Tongue (tissue), 1 donor: ENCODE measurements at regions not wholly inside any gene's neighbourhood (a gene's known extent, or its start where the extent isn't known, plus 50 kb on each side); places are given as distances from the start of the nearest gene placed in this dataset.

Experiments used
- DNase-seq: peaks from one replicate; pipeline ENCODE4 v3.0.0-alpha.2; 2015

DNA sequence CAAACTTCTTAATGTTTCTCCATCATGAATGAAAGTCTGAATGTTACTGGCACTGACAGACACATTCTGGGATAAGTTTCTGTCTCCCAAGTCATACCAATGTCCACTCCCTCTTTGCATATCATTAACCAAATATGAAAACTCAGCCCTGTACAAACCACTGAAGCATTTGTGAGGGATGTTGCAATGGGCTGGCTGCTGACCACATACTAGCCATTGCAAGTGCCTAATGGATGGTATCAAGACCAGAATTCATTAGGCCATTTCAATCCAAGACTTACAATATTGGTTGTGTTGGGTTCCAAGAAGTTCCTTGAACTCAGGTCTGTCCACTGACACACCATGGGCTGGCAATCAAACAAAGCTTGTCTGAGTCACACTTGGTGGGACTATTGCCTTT, 73.8 kb downstream of the CBLN2 start:
- no peak for DNase-seq

DNA sequence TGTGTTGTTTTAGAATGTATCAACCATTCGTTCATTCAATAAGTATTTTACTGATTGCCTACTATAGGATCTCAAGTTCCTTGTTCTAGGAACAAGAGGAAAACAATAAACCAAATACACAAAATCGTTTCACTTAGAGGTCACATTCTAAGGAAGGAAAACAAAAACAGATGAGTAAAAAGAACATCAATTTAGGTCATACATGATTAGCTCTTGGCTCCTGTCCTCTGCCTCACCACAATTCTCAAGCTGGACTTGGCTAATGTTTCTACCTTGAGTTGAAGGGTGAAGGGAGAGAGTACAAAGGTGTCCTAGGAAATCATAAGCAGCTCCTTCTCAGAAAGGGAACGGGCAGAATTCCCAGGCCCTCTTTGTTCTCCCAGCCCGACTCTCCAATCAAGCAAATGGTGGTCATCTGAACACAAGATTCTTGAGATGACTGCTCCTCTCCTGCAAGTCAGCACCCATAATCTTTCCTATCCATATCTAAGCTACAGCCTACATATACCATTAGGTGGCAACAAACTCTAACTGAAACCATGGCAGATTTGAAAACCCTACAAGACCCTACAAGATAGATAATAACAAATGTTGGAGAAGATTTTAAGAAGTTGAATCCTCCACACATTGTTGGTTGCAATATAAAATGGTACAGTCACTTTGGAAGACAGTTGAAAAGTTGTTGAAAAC, 76.0 kb downstream of the CBLN2 start:
- DNase-seq, result no peak

DNA sequence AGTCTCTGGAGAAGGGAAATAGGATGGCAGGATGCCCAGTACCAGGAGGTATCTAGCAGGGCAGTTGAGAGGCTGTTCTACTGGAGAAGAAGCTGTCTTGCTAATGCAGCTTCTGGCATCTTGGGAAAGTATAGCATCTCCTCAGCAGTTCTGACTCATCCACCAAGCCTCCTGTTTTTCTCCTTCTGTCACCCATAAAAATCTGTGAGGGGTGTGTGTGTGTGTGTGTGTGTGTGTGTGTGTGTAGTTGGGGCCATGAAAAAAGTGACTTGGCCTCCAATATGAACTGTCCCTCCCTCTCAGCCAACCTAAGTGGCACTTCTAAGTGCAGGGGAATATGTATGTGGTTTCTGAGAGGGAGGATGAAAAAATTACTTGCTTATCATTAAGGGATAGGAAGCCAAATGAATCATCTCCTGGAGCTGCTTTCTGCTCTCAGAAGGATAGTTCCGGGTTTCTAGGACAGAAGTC, 83.9 kb downstream of the CBLN2 start:
- no peak for DNase-seq

DNA sequence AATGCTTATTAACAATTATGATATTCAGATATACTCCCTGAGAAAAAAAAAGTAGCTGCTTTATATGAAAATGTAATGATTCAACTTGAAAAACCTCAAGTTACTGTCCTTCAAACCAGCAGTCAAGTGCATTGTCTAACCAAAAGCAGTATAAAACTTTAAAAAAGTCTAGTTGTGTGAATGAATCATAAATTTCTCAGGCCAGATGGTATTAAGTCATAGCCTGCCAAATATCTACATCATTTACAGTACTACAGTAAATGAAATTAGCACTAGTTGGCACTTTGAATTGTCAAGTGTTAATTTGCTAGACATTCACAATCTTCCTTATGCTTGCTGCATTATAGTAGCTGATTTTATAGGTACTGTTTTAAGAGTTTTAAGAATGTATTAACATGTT, 85.9 kb downstream of the CBLN2 start:
- no peak for DNase-seq

DNA sequence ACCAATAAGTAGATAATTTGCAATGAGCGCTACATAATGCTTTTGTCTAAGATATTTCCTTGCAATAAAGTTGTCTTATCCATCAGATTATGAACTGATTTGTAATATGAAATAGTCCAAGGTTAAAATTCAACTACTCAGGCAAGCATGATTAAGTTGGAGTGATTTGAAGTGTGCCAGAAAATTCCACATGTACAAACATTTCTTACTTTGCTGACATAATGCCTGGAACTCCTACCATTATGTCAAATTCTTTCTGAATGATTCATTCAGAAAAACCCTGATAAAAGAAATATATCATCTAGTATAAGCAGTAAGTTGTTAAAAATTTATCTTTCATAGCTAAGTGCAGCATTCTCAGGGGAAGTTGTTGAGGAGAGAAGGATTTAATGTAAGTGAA, 87.3 kb downstream of the CBLN2 start:
- no peak for DNase-seq

DNA sequence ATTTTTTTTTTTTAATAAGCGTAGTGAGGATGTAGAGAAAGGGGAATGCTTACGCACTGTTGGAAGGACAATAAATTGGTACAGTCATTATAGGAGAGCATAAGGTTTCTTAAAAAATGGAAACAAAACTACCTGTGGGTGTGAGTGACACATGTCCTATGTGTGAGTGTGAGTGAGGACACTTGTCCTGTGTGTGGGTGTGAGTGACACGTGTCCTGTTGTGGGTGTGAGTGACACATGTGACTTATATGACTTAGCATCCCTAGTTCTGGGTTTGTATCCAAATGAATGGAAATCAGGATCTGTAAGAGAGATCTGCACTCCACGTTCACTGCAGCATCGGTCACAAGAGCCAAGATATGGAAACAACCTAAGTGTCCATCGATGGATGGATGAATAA, 91.8 kb downstream of the CBLN2 start:
- no peak for DNase-seq

DNA sequence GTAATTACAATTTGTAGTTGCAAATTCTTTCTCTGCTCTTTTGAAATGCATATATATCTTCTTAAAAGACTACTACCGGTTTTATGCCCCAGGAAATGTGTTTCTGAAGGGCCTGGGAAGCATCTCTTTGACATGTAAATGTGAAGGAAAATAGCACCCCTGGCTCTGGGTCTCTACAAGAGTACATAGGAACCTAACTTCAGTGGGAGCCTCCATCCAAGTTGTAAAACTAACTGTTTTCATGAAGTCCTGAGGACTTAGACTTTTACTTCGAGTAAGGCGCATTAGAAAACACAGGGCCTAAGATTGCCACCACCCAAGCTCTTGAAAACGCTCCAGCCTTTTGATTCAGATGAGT, 99.4 kb downstream of the CBLN2 start:
- no peak for DNase-seq

DNA sequence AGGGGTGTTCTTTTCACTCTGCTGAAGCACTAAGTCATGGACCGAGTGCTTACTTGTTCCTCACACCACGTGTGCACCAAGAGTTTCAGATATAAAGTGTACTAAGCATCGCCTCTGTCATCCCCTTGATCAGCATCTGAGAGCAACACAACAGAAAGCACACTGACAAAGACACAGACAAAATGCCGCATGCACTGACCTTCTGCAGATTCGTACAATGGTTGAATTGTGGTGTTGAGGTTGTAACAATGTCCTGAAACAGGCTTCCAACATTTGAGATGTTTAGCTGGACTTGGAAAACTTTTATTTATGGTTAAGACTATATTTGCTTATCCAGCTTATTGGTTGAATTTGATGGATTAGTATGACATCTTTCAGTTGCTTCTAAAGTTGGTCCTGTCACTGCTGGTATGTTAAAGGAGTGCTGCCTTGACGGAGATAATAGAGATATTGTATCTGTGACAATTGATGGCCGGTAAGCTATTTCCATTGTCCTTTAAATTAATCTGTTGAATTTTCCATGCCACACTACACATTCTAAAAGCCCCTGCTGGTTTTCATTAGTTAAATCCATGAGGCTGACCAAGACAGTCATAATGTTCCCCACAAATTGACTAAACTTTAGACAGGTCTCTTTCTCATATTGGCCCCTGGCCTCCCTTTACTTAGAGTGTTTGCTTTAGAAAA, 99.9 kb downstream of the CBLN2 start:
- no peak for DNase-seq

DNA sequence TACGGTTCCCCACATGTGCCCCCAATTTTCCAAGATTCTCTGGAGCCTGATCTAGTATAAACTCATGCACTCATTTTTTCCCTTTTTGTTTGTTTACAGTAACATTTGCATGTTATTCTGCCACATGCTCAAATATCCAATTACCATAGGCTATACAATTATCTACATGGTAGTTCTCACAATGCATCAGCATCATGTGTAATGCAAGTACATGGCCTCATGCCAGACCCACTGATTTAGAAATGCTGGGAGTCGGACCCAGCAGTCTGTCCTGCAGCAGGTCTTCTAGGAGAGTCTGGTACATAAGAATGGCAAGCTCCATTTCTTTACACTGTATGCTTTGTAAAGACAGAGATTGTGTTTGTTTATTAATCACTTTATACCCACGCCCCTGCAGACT, 107.7 kb downstream of the CBLN2 start:
- peak; percentile 11 for DNase-seq

DNA sequence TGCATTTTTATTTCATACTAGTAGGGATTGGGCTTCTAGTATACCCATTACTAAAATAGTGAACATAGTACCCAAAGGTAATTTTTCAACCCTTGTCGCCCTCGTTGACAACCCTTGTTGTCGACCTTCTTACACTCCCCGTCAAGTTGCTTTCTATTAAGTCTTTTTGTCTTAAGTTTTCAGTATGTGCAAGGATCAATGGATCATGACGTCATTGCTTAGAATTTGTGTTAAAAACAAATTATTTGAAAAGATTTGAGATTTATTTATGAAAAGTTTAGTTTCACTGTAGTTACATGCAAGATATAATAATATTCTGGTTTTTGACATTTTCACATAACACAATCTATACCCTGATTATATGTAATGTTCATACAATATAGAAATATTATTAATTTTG, 110.4 kb downstream of the CBLN2 start:
- no peak for DNase-seq

DNA sequence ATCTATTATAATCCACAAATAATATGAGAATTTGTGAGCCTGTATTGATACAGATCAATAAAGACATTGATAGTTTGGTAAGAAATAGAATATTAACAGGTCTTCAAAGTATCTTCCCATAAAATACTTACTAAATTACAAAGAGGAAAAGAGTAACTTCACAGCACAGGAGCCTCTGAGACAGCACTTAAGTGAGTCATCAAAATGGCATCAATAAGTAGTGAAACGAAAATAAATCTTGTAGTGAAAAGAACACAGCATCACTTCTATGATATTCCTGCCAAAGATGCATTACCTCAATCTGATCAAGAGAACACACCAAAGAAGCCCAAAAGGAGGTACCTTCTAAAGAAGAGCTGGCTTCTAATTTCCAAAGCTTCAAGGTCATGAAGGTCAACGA, 116.4 kb downstream of the CBLN2 start:
- DNase-seq, result no peak

DNA sequence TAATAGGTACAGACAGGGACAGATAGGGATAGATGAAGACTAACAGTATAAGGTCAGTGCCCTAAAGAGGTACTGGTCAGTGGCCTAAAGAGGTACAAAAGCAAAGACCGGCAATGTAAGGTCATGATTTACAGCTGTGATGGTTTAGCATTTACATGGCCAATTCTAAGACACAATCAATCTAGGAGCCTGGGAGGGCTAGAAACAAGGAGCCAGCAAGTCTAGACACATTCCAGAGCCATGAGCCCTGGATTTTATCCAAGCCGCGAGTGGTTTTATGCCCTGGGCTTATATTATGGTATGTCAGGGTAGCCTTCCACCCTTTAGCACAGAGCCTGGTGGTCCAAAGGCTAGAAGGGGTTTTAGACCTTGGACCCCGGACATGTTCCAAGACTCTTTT, 124.2 kb downstream of the CBLN2 start:
- DNase-seq, result no peak

DNA sequence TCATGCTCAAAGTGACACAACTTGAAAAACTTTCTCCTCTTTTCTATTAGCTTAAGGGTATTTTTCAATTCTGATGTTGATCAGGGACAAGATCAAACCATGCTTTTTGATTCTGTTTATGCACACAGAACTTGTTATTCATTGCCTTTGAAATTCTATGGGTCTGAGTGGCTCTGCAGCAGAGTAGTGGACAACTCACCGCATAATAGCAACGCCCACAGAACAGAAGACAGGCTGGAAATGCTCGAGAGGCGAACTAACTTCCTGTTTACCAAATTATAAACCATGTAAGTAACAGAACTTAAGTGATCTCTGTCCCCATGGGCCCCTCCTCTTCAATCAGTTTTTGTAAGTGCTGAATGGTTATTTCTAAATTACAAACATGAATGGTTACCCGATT, 131.2 kb downstream of the CBLN2 start:
- DNase-seq, result no peak

DNA sequence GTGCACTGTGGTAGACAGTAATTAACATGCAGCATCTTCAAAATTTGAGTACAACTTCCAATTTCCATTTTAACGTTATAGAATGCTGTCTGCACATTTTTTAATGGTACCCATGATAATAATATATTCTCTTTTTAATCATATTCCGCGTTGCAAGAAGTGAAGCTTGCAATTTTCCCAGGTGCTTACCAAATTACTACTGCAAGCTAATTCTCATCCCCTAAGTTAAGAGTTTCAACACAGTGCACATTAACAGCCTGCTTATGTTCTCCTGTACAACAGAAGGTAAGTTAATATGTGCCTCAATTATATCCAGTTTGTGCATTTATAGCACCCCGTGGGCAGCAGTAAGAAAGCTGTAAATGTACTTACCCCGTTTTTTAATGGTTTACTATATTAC, 132.9 kb downstream of the CBLN2 start:
- no peak for DNase-seq

DNA sequence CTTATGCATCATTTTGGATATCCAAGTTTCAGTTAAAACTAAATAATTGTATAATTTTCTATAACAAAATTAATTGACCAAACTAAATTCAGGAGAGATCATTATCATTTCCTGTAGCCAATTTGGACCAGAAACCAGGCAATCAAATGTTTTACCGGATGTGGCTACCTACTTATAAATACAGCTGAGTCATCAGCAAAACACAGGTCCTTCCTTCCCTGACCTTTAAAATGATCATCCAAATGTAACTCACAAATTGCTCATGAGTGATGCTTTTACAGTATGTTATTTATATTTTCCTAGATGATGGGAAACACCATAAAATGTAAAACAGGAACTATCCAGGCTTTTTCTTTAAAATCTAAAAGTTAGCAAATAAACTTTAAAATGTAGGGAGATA, 133.7 kb downstream of the CBLN2 start:
- DNase-seq, result no peak

DNA sequence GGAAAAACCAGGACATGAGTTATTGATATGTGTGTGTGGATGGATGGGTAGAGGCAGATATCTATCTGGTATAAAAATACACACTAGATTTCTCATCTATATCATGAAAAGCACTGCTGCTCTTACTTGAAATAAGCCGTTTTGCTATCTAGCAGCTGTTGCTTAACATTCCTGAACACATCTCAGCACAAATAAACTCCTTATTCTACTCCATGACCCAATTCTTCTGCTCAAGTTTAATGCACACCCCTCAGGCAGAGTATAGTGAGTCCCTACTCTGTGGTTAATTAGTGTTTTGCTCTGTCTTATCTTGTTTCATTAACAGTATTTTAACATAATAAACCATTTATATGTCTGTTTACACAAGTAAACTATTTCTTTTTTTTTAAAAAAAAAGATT, 134.2 kb downstream of the CBLN2 start:
- DNase-seq, result no peak

DNA sequence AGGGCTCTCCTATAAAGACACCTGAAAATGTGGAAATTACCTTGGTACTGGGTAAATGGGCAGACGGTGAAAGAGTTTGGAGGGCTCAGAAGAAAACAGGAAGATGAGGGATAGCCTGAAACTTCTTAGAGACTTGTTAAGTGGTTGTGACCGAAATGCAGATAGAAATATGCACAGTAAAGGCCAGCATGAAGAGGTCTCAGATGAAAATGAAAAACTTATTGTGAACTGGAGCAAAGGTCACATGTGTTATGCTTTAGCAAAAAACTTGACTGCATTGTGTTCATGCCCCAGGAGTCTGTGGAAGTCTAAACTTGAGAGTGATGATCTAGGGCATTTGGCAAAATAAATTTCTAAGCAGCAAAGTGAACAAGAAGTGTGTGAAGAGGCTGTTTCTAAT, 137.1 kb downstream of the CBLN2 start:
- no peak for DNase-seq

DNA sequence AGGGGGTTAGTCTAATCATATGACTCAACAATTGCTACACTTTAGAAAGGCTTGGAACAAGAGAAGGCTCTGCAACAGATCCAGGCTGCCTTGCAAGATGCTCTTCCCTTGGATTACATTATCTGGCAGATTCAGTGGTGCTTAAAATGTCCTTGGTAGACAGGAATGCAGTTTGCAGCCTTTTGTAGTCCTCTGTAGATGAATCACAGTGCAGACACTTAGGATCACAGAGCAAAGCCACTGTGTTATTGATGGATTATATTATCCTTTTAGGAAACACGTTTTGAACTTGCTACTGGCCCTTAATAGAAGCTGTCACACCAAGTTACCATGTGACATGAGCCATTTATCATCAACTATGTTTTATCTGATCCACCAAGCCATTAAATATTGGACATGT, 152.2 kb downstream of the CBLN2 start:
- DNase-seq, result no peak

DNA sequence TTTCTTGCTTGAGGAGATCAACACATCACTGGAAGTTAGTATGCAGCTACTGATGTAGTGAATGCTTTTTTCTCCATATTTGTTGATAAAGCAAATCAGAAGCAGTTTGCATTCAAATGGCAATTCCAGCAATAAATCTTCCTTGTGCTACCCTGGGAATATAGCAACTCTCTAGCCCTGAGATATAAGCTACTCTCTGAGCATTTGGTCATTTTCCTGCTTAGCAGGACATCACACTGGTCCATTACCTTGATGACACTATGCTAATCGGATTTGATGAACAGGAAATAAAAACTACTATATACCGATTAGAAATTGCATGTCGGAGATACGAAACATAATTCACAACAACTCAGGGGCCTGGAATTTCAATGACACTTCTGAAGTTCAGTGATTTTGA, 152.7 kb downstream of the CBLN2 start:
- no peak for DNase-seq

DNA sequence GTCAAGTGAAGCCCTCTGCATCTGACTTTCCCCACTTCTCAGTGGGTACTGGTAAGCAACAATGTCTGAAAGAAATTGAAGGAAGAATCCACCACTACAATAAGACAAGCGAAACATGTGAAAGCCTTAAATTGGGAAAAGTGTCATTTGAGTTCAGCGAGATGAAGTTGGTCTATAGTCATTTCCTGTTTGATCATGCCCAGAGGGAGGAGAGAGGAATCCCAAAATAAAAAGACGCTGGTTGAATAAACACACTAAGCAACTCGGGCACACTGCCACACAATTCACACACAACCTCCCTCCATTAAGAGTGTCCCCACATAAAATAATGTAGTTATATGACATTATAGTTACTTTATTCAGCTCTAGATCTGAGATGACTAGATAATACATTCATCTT, 166.1 kb downstream of the CBLN2 start:
- DNase-seq, result no peak

DNA sequence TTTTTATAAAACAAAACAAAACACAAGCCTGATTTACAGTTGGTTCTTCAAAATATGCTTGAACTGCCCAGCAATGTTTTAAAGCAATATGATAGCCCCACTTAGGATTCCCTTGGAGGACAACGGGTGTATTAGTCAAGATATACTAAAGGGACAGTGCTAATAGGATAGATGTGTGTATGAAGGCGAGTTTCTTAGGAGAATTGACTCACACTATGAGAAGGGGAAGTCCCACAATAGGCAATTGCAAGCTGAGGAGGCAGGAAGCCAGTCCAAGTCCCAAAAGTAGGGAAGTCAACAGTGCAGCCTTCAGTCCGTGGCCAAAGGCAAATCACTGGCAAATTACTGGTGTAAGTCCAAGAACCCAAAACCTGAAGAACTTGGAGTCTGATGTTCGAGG, 167.9 kb downstream of the CBLN2 start:
- DNase-seq, result peak; percentile 1

DNA sequence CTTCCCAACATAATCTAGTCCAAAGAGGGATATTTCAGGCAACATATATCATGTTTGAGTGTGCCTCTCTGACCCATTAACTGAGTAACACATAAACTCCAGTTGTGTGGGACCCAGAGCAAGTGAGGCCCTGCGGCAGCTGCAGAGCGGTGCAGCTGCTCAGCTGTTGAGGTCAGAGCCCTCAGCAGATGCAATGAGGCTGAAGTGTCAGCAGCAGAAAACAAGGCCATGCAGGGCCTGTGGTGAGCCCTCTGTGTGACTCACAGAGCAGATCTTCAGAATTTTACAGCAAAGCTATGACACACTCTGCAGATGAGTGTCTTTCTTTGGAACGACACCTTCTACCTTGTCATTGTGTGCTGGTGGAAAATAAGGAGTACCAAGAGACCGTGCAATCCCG, 168.5 kb downstream of the CBLN2 start:
- DNase-seq, result peak; percentile 86

DNA sequence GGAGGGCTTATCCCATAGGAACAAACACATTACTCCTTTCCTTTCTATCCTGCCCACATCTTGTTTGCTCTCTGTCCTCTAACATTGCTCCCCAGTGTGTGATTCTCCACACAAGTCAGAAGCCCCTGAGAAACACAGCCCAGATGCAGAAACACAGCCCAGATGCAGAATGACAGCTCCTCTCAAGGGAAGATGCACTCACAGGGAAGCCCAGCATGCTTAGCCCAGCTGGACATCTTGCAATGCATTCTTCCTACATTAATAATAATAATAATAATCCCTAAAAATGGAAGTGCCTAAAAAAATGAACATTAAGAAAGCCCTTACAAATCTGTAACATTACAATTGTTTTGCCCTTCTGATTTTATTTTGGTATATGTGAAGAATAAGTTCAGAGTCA, 172.1 kb downstream of the CBLN2 start:
- DNase-seq, result peak; percentile 13

DNA sequence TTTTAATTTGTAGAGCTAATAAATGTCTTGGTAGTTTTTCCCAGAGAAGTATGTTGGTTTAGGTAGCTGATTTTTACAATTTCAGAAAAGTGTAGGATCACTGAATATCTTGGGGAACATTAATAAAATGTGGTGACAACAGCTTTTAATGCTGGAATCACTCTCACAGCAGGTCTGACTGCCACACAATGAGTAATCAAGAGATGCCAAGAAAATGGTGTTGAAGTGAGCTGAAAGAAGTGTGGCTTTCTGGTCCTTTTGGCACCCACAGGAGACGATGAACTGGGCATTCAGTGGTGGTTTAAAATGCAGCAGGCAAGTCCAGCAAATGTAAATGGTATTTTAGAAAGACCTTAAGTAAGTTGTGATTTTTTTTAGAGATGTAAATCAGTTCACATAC, 175.8 kb downstream of the CBLN2 start:
- no peak for DNase-seq

DNA sequence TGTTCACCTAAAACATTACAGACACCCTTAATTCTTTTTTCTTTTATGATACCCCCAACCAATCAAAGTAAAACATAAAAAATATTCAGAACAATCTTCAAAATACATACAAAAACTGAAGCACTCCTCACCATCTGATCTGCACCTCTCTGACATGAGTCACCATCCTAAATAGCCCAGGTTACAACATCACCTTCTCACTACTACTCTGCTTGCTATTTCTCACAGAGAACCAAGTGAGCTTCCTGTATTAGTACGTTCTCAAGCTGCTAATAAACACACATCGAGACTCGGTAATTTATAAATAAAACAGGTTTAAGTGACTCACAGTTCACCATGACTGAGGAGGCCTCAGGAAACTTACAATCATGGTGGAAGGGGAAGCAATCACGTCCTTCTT, 183.5 kb downstream of the CBLN2 start:
- no peak for DNase-seq
